OCI-LY3 (cell line): ENCODE measurements at regions not wholly inside any gene's neighbourhood (a gene's known extent, or its start where the extent isn't known, plus 50 kb on each side); places are given as distances from the start of the nearest gene placed in this dataset.

Source experiments
- CTCF ChIP-seq: fragments of 200-600, 300-600 bp; sonication (generic); IDR thresholded peaks from 2 replicates; pipeline ENCODE4 v1.5.1; 2014; ENCODE audit warnings: antibody characterized with exemption, low read length, low read depth
- EZH2phosphoT487 ChIP-seq: fragments of 200-600 bp; shearing (Covaris generic); IDR thresholded peaks from 2 replicates; pipeline ENCODE4 v1.6.1; 2018; ENCODE audit warnings: antibody characterized with exemption, mixed run types, low read depth

DNA sequence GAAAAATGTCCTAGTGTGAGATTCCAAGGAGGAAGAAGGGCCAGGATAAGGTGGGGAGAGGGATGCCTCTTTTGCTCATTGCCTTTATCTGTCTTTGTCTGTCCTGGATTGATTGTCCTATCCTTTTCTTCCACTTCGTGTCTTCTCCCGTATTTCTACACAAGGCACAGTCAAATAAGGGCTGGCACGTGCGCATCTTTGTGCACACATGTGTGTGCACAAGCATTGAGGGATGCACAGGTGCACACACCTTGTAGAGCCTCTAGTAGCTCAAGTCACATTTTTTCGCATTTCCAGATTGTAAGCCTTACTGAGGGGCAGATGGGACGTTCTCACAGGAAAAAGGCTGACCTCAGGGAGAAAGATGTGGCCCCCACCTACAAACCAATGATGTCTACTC lies 170.2 kb upstream of the TNP1 start:
- TF ChIP-seq CTCF, result no peak
- no peak for TF ChIP-seq EZH2phosphoT487
